ENCODE measurements at regions not wholly inside any gene's neighbourhood (a gene's known extent, or its start where the extent isn't known, plus 50 kb on each side); places are given as distances from the start of the nearest gene placed in this dataset.

DNA sequence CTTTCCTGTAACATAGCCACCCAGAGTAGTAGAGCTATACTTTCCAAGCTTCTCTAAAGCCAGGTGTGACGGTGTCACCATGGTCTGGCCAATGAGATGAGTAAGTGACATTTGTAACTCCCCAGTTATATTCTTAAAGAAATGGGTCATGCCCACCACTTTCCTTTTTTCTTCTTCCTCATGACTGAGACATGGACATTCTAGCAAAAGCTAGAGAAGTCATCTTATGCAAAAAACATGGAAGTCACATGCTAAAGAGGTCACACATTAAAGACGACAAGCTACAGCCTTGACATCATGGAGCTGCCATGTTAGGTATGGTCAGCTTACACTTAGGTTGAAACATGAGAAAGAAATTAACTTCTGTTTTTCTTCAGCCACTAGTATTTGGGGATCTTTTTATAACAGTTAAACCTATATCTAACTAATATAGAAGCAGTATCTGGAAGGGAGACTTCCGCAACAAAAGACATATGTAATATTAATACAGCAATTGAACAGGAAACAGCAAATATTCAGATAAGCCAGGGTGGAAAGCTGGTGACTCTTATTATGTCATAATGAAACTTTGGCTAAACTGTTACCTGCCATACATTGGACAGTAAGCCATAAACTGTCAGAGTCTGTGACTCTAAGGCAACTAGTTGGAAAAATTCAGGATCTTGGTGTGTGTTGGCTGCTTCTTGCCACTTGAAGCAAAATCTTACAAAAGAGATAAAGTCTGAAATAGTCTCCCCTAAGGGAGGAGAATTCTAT, 54.7 kb upstream of the SNX2 start:
- ATAC-seq (ENCODE audit: low read depth) (no peak), DNase-seq (no peak)
- Mint-ChIP-seq H3K36me3 (ENCODE audit: low read depth) (no peaks in the 10 kb centered on the region), H3K4me3 (no peak overlapping the region), H3K9me3 (peaks cover 4% of the 10 kb centered on the region), H3K4me1 (peaks cover 43% of the 10 kb centered on the region), H3K27me3 (no peaks in the 10 kb centered on the region), H3K27ac (peak overlapping the region; percentile 21)
- TF ChIP-seq, protein P1, sequence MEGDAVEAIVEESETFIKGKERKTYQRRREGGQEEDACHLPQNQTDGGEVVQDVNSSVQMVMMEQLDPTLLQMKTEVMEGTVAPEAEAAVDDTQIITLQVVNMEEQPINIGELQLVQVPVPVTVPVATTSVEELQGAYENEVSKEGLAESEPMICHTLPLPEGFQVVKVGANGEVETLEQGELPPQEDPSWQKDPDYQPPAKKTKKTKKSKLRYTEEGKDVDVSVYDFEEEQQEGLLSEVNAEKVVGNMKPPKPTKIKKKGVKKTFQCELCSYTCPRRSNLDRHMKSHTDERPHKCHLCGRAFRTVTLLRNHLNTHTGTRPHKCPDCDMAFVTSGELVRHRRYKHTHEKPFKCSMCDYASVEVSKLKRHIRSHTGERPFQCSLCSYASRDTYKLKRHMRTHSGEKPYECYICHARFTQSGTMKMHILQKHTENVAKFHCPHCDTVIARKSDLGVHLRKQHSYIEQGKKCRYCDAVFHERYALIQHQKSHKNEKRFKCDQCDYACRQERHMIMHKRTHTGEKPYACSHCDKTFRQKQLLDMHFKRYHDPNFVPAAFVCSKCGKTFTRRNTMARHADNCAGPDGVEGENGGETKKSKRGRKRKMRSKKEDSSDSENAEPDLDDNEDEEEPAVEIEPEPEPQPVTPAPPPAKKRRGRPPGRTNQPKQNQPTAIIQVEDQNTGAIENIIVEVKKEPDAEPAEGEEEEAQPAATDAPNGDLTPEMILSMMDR (IDR thresholded peaks at IDR 0.05), result no peak
- intact Hi-C loops (cut with micrococcal nuclease), result no loop called here
- CTCF ChIA-PET, result interaction anchor here (1.2 to 1.8 kb wide), 2 partner anchors 16 to 55 kb away, joined by 3 to 6 read pairs; partner anchors contain the start of gene SNX2
- POLR2A ChIA-PET, result interaction anchor here (1.2 to 2.0 kb wide), 3 partner anchors 16 to 55 kb away, joined by 3 to 6 read pairs (median 6); partner anchors contain the start of gene SNX2

DNA sequence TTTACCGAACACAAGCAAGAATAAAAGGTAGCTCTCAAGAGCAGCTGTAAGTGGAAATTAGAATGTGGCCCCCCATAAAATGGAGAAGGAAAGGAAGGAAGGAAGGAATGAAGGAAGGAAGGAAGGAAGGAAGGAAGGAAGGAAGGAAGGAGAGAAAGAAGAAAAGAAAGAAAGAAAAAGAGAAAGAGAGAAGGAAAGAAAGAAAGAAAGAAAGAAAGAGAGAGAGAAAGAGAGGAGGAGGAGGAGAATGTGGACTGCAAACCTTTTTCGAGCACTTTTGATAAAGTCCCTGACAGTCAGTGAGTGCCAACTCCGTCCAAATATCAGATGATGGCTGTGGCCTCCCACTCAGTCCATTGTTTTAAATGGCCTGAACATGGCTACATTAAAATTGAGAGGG, 53.8 kb upstream of the SNX2 start:
- ChIA-PET POLR2A (no interaction called here), CTCF (interaction anchor here (1.1 kb wide), 1 partner anchor 17 kb away, joined by 4 read pairs; no protein-coding TSS in a partner anchor)
- intact Hi-C loops (cut with micrococcal nuclease), result no loop called here
- TF ChIP-seq, protein P1 (IDR thresholded peaks at IDR 0.05), result no peak
- H3K27me3 Mint-ChIP-seq, result no peaks in the 10 kb centered on the region
- no peaks in the 10 kb centered on the region for H3K36me3 Mint-ChIP-seq (ENCODE audit: low read depth)
- peaks cover 4% of the 10 kb centered on the region for H3K9me3 Mint-ChIP-seq
- H3K4me3 Mint-ChIP-seq, result no peak overlapping the region
- DNase-seq (no peak), ATAC-seq (ENCODE audit: low read depth) (no peak)
- H3K27ac Mint-ChIP-seq, result no peak overlapping the region
- peaks cover 46% of the 10 kb centered on the region for H3K4me1 Mint-ChIP-seq

DNA sequence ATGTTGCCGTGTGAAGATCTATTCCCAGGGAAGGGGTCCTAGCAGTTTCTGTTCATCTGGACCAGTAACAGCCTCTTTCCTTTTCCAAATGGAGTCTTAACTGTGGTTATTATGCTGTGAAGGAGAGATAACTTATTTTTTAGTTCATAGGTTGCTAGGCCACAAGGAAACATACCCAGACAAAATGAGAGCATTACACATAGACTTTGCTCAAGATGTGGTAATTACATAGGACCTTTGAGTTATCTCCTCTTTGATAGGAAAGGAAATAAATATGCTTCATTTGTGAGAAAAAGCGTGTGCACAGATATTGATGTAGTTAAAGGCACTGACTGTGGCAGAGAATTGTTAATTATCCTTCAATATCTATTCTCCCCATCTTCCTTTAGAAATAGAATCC, 52.5 kb upstream of the SNX2 start:
- intact Hi-C loops (cut with micrococcal nuclease), result no loop called here
- Mint-ChIP-seq H3K9me3 (peaks cover 4% of the 10 kb centered on the region), H3K36me3 (ENCODE audit: low read depth) (no peaks in the 10 kb centered on the region), H3K4me1 (peaks cover 51% of the 10 kb centered on the region), H3K4me3 (no peak overlapping the region), H3K27me3 (no peaks in the 10 kb centered on the region), H3K27ac (peak overlapping the region; percentile 91)
- ChIA-PET POLR2A (no interaction called here), CTCF (interaction anchor here (4.5 kb wide), 1 partner anchor 18 kb away, joined by 16 read pairs; no protein-coding TSS in a partner anchor)
- DNase-seq, result no peak
- TF ChIP-seq, protein P1 (IDR thresholded peaks at IDR 0.05), result no peak
- ATAC-seq (ENCODE audit: low read depth), result no peak

DNA sequence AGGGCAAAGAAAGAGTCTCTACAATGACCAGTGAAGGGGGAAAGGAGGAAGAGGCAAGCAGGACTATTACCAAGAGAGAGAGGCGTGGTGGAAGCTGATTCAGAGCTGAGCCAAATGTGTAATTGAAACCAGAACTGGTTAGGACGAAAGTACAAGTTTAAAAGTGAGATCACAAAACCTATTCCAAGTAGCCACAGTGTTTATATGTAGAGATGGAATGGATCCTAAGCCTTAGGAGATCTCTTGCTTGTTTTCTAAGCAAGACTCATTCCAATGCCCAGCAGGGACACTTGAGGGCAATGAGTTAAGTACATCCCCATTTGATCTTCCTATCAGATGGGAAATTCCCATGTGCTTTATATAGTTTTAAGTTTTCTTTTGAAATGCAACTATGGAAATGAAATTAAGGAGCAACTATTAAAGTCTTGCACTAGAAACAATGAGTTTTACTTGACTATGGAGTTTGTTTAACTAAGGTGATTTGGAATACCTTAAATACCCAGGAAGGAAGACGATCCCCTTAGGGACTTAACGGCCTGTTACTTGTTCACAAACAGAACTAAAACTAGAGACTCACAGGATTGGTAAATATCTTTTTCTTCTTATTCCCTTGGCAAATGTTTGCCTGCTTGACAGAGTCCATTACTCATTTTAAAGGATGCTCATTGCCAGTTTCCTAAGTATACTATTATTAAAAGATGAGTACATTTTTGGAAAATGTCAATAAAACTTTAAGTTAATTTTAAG, 51.1 kb upstream of the SNX2 start:
- Mint-ChIP-seq H3K36me3 (ENCODE audit: low read depth) (no peaks in the 10 kb centered on the region), H3K4me3 (peak overlapping the region; percentile 74), H3K27me3 (no peaks in the 10 kb centered on the region), H3K27ac (peak overlapping the region; percentile 91), H3K9me3 (peaks cover 5% of the 10 kb centered on the region), H3K4me1 (peaks cover 57% of the 10 kb centered on the region)
- TF ChIP-seq, protein P1 (IDR thresholded peaks at IDR 0.05), result no peak
- ATAC-seq (ENCODE audit: low read depth) (peak; percentile 89), DNase-seq (no peak)
- CTCF ChIA-PET, result interaction anchor here (4.5 kb wide), 1 partner anchor 20 kb away, joined by 16 read pairs; no protein-coding TSS in a partner anchor
- intact Hi-C loops (cut with micrococcal nuclease), result loop anchor here (1.0 kb wide), 3 partner anchors 21 to 52 kb away; partner anchors contain the start of gene SNX2
- POLR2A ChIA-PET, result interaction anchor here (1.0 kb wide), 1 partner anchor 22 kb away, joined by 6 read pairs; no protein-coding TSS in a partner anchor

Measured in activated B cell treated with CpG ODN at 0.5 μM for 24 hours (primary cell).